H9 (cell line): ENCODE measurements at regions not wholly inside any gene's neighbourhood (a gene's known extent, or its start where the extent isn't known, plus 50 kb on each side); places are given as distances from the start of the nearest gene placed in this dataset.
A peak's percentile ranks its signal among the peaks of the same experiment; 100 is the strongest.

Experiments
- DNase-seq: peaks from one replicate; pipeline ENCODE4 v3.0.0-alpha.2; 2017
- H2AFZ ChIP-seq: one replicate; pipeline ENCODE4 v1.6.1; 2013; ENCODE audit warnings: mild to moderate bottlenecking, low read length, control low read depth, moderate library complexity
- H2AK5ac ChIP-seq: 2 replicates; pipeline ENCODE4 v1.6.1; 2013; ENCODE audit warnings: low read length, control low read depth, mixed read lengths; ENCODE audit not compliant: insufficient read length
- H2BK120ac ChIP-seq: one replicate; pipeline ENCODE4 v1.6.1; 2013; ENCODE audit warnings: low read depth, mild to moderate bottlenecking, low read length, control low read depth, inconsistent platforms; ENCODE audit not compliant: poor library complexity, severe bottlenecking
- H2BK12ac ChIP-seq: 2 replicates; pipeline ENCODE4 v1.6.1; 2013; ENCODE audit warnings: low read length, control low read depth, mixed read lengths, low read depth; ENCODE audit not compliant: insufficient read length
- H2BK15ac ChIP-seq: 2 replicates; pipeline ENCODE4 v1.6.1; 2013; ENCODE audit warnings: low read depth, low read length, control low read depth
- H2BK20ac ChIP-seq: one replicate; pipeline ENCODE4 v1.6.1; 2013; ENCODE audit warnings: low read depth, mild to moderate bottlenecking, low read length, control low read depth, inconsistent platforms; ENCODE audit not compliant: poor library complexity, severe bottlenecking
- H2BK5ac ChIP-seq: 2 replicates; pipeline ENCODE4 v1.6.1; 2013; ENCODE audit warnings: low read length, control low read depth, mixed read lengths; ENCODE audit not compliant: insufficient read length
- H3K14ac ChIP-seq: 2 replicates; pipeline ENCODE4 v1.6.1; 2013; ENCODE audit warnings: low read length, control low read depth; ENCODE audit not compliant: insufficient read depth
- H3K18ac ChIP-seq: 2 replicates; pipeline ENCODE4 v1.6.1; 2013; ENCODE audit warnings: low read depth, mild to moderate bottlenecking, mixed read lengths, low read length, control low read depth; ENCODE audit not compliant: insufficient read length
- H3K23ac ChIP-seq: 2 replicates; pipeline ENCODE4 v1.6.1; 2013; ENCODE audit warnings: low read length, control low read depth, mixed read lengths, low read depth; ENCODE audit not compliant: insufficient read length
- H3K23me2 ChIP-seq: 2 replicates; pipeline ENCODE4 v1.6.1; 2013; ENCODE audit warnings: low read depth, mild to moderate bottlenecking, mixed read lengths, low read length, control low read depth; ENCODE audit not compliant: insufficient read length, poor library complexity, severe bottlenecking
- H3K27ac ChIP-seq: 2 replicates; pipeline ENCODE4 v1.5.1; 2013; ENCODE audit warnings: low read length, control low read depth, mixed read lengths, low read depth; ENCODE audit not compliant: insufficient read length
- H3K27me3 ChIP-seq: 2 replicates; pipeline ENCODE4 v1.6.1; 2013; ENCODE audit warnings: low read length, control low read depth, inconsistent platforms; ENCODE audit not compliant: insufficient read depth
- H3K4ac ChIP-seq: 2 replicates; pipeline ENCODE4 v1.6.1; 2013; ENCODE audit warnings: low read depth, mild to moderate bottlenecking, control low read depth, inconsistent platforms, low read length, moderate library complexity
- H3K4me1 ChIP-seq: 2 replicates; pipeline ENCODE4 v1.6.1; 2013; ENCODE audit warnings: low read length, control low read depth, inconsistent platforms; ENCODE audit not compliant: insufficient read depth
- H3K4me2 ChIP-seq: 2 replicates; pipeline ENCODE4 v1.6.1; 2013; ENCODE audit warnings: low read length, control low read depth, mixed read lengths; ENCODE audit not compliant: insufficient read length, insufficient read depth
- H3K56ac ChIP-seq: 2 replicates; pipeline ENCODE4 v1.6.1; 2013; ENCODE audit warnings: low read depth, mild to moderate bottlenecking, mixed read lengths, low read length, control low read depth; ENCODE audit not compliant: insufficient read length
- H3K79me1 ChIP-seq: 2 replicates; pipeline ENCODE4 v1.6.1; 2013; ENCODE audit warnings: low read depth, mild to moderate bottlenecking, moderate library complexity, low read length, control low read depth, inconsistent platforms; ENCODE audit not compliant: insufficient read depth, poor library complexity, severe bottlenecking
- H3K79me2 ChIP-seq: 2 replicates; pipeline ENCODE4 v1.6.1; 2013; ENCODE audit warnings: low read length, control low read depth, inconsistent platforms; ENCODE audit not compliant: insufficient read depth
- H3K9ac ChIP-seq: 2 replicates; pipeline ENCODE4 v1.6.1; 2013; ENCODE audit warnings: low read length, control low read depth, mixed read lengths; ENCODE audit not compliant: insufficient read length; ENCODE audit errors: extremely low read depth
- H3K9me3 ChIP-seq: one replicate; pipeline ENCODE4 v1.6.1; 2013; ENCODE audit warnings: low read depth, low read length, inconsistent platforms; ENCODE audit not compliant: control insufficient read depth
- H3T11ph ChIP-seq: one replicate; pipeline ENCODE4 v1.6.1; 2013; ENCODE audit warnings: mild to moderate bottlenecking, low read length, control low read depth, inconsistent platforms
- H4K20me1 ChIP-seq: one replicate; pipeline ENCODE4 v1.6.1; 2013; ENCODE audit not compliant: control insufficient read depth, insufficient read length, insufficient read depth
- H4K5ac ChIP-seq: 2 replicates; pipeline ENCODE4 v1.6.1; 2013; ENCODE audit warnings: low read depth, mild to moderate bottlenecking, mixed read lengths, low read length, control low read depth; ENCODE audit not compliant: insufficient read length
- H4K8ac ChIP-seq: replicated peaks from 2 replicates; pipeline ENCODE4 v1.6.1; 2013; ENCODE audit warnings: low read length, control low read depth, mixed read lengths, low read depth; ENCODE audit not compliant: insufficient read length
- H4K91ac ChIP-seq: 2 replicates; pipeline ENCODE4 v1.6.1; 2013; ENCODE audit warnings: low read depth, mild to moderate bottlenecking, moderate library complexity, mixed read lengths, low read length, control low read depth; ENCODE audit not compliant: insufficient read length
- H3K27ac Mint-ChIP-seq, 3 experiments: 2 replicates in 2 of 3; 3 replicates in 1 of 3; pipeline ENCODE4 v1.8.0; 2020 to 2021; ENCODE audit warnings: mixed read lengths in 3 of 3, mild to moderate bottlenecking in 1 of 3, moderate library complexity in 1 of 3
- H3K27me3 Mint-ChIP-seq: 2 replicates; pipeline ENCODE4 v1.8.0; 2021; ENCODE audit warnings: low read depth, mild to moderate bottlenecking, moderate library complexity, mixed read lengths
- H3K36me3 Mint-ChIP-seq, 3 experiments: 2 replicates in 2 of 3; 3 replicates in 1 of 3; pipeline ENCODE4 v1.8.0; 2020 to 2021; ENCODE audit warnings: low read depth in 3 of 3, mixed read lengths in 3 of 3; ENCODE audit not compliant: insufficient read depth in 1 of 3
- H3K4me1 Mint-ChIP-seq, 2 experiments: 2 replicates each; pipeline ENCODE4 v1.8.0; 2020; ENCODE audit warnings: mixed read lengths in 2 of 2
- H3K4me3 Mint-ChIP-seq, 2 experiments: 2 replicates in 1 of 2; 3 replicates in 1 of 2; pipeline ENCODE4 v1.8.0; 2020 to 2021; ENCODE audit warnings: mild to moderate bottlenecking in 2 of 2, mixed read lengths in 2 of 2, moderate library complexity in 1 of 2
- H3K9me3 Mint-ChIP-seq, 2 experiments: 2 replicates in 1 of 2; 3 replicates in 1 of 2; pipeline ENCODE4 v1.8.0; 2020; ENCODE audit warnings: mild to moderate bottlenecking in 2 of 2, mixed read lengths in 2 of 2, moderate library complexity in 1 of 2
- WGBS: extraction: QIAGEN DNeasy Blood & Tissue Kit; methylation state at CpG from one replicate; pipeline ENCODE4 v1.1.7; 2013; ENCODE audit warnings: missing lambda C conversion rate, low lambda C conversion rate, mixed read lengths; ENCODE audit not compliant: insufficient read length; ENCODE audit errors: extremely low coverage; 5-methylcytosine and 5-hydroxymethylcytosine counted together
- TF ChIP-seq, protein P1 (sequence below): fragments of 200-600 bp; sonication (generic); conservative IDR thresholded peaks from 3 replicates; pipeline ENCODE4 v1.8.0; 2021; ENCODE audit warnings: antibody characterized with exemption, mild to moderate bottlenecking

DNA sequence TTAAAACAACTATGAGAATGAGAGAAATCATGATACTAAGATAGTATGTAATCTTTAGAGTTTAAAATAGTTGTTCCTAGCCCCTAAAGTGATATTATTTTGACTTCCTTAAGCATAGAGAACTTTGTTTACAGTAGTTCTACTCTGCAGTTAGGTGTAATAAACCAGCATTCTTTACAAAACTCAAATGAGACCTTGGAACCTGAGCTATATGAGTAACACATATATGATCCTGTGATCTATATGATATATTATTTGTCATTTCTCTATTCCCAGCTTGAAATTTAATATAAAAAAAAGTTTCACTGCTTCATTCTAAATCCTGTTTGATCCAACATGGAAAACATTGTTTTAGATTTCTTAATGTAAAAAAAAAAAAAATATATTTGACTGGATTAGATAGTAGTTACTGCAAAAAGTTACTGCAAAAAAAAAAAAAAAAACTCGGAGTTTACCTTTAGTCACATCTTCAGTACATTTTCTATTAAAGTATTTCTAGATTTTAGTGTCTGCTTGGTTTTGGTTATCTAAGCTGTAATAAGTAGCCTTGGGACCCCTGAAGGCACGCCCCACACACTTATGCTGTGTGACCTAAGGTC lies 463.8 kb downstream of the USP25 start:
- Histone ChIP-seq H2BK20ac (no peak overlapping the region), H4K91ac (no peak overlapping the region), H3K79me2 (no peaks in the 10 kb centered on the region), H2BK5ac (no peak overlapping the region), H2BK15ac (no peak overlapping the region), H3K14ac (no peak overlapping the region), H3K23me2 (no peaks in the 10 kb centered on the region), H3K9ac (no peak overlapping the region), H3K9me3 (no peaks in the 10 kb centered on the region), H3K79me1 (no peaks in the 10 kb centered on the region), H3T11ph (no peak overlapping the region), H2AK5ac (no peak overlapping the region), H4K5ac (no peak overlapping the region), H3K4me1 (no peaks in the 10 kb centered on the region), H2AFZ (no peak overlapping the region), H3K4me2 (no peak overlapping the region), H2BK12ac (no peak overlapping the region), H4K20me1 (no peaks in the 10 kb centered on the region), H2BK120ac (no peak overlapping the region), H3K23ac (no peak overlapping the region), H3K56ac (no peak overlapping the region), H3K27ac (peak overlapping the region; percentile 11), H3K18ac (no peak overlapping the region), H3K4ac (no peak overlapping the region), H4K8ac (no peak overlapping the region), H3K27me3 (no peaks in the 10 kb centered on the region)
- Mint-ChIP-seq H3K4me1 (peaks cover 7 to 9% of the 10 kb centered on the region in 2 experiments), H3K27ac (peak overlapping the region in 1 of 3 experiments; percentile 77; a peak in 1 of 7 replicates), H3K9me3 (no peaks in the 10 kb centered on the region; a peak in 1 of 5 replicates), H3K27me3 (no peaks in the 10 kb centered on the region), H3K36me3 (no peaks in the 10 kb centered on the region), H3K4me3 (no peak overlapping the region)
- TF ChIP-seq, protein P1, sequence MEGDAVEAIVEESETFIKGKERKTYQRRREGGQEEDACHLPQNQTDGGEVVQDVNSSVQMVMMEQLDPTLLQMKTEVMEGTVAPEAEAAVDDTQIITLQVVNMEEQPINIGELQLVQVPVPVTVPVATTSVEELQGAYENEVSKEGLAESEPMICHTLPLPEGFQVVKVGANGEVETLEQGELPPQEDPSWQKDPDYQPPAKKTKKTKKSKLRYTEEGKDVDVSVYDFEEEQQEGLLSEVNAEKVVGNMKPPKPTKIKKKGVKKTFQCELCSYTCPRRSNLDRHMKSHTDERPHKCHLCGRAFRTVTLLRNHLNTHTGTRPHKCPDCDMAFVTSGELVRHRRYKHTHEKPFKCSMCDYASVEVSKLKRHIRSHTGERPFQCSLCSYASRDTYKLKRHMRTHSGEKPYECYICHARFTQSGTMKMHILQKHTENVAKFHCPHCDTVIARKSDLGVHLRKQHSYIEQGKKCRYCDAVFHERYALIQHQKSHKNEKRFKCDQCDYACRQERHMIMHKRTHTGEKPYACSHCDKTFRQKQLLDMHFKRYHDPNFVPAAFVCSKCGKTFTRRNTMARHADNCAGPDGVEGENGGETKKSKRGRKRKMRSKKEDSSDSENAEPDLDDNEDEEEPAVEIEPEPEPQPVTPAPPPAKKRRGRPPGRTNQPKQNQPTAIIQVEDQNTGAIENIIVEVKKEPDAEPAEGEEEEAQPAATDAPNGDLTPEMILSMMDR, result no peak
- WGBS, result no CpG with 5 or more reads among the region's 2 CpGs
- DNase-seq, result no peak
